ENCODE measurements at regions not wholly inside any gene's neighbourhood (a gene's known extent, or its start where the extent isn't known, plus 50 kb on each side); places are given as distances from the start of the nearest gene placed in this dataset.

DNA sequence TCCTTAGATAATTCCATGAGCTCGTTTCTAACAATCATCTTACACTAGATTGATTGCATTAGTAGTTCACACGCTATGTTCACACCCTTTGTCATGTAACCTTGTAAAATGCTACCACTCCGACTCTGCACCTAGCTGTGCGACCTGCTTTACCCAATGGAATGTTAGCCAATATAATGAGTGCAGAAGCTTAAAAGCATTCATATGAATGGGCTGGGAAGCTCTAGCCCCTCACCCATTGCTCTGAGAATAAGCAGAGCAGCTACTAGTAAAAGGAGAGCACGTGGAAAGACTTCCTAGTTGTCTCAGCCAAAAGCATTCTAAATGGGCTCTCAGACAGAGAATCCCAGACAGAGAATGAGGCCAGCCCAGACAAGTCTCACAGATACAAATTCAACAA lies 410.6 kb upstream of the UBE2E2 start:
- RAD21 ChIA-PET (ENCODE audit: low non-redundant PET in 1 of 2, low total read pairs in 2 of 2, uncharacterized antibody in 2 of 2, unreplicated experiment in 2 of 2), result no interaction called here
- H4K20me1 ChIP-seq (ENCODE audit: insufficient read depth), result no peaks in the 10 kb centered on the region
- H3K4me1 ChIP-seq (ENCODE audit: control insufficient read depth in 1 of 2, insufficient read depth in 2 of 2, low read length in 2 of 2), result no peaks in the 10 kb centered on the region
- H3K79me2 ChIP-seq (ENCODE audit: insufficient read depth, low read length), result no peaks in the 10 kb centered on the region
- no TSS peak for BruUV-seq (replicated peaks)
- H3K27me3 ChIP-seq (ENCODE audit: insufficient read depth, low read length), result no peaks in the 10 kb centered on the region
- H3K4me2 ChIP-seq (ENCODE audit: low read length), result no peak overlapping the region
- TF ChIP-seq SIN3A (IDR thresholded peaks at IDR 0.05; ENCODE audit: low read depth), result no peak
- TF ChIP-seq TCF7L2 (IDR thresholded peaks at IDR 0.05; ENCODE audit: borderline replicate concordance, extremely low read depth, insufficient read depth, insufficient read length), result no peak
- TF ChIP-seq ZNF274 (IDR thresholded peaks at IDR 0.05; ENCODE audit: low read depth, low read length), result no peak
- TF ChIP-seq EGR1 (IDR thresholded peaks at IDR 0.05; ENCODE audit: low read depth), result no peak
- TF ChIP-seq ELF1 (IDR thresholded peaks at IDR 0.05; ENCODE audit: borderline replicate concordance, low read depth), result no peak
- TF ChIP-seq CEBPB (IDR thresholded peaks at IDR 0.05; ENCODE audit: low read depth), result no peak
- CTCF ChIA-PET, result no interaction called here
- POLR2A ChIA-PET, result no interaction called here
- no peak for ATAC-seq
- intact Hi-C loops (cut with micrococcal nuclease), result no loop called here
- no peaks in the 10 kb centered on the region for H3K9me3 ChIP-seq (ENCODE audit: control insufficient read depth in 1 of 2, insufficient read depth in 1 of 2, low read depth in 1 of 2, low read length in 2 of 2)
- DNase-seq (ENCODE audit: low read depth, low spot score), result no peak
- no peak overlapping the region for H2AFZ ChIP-seq (ENCODE audit: low read depth, low read length, poor library complexity, severe bottlenecking)
- no peak overlapping the region for H3K4me3 ChIP-seq (replicated peaks in 1 of 2; ENCODE audit: low read depth in 1 of 2, low read length in 2 of 2)
- no peaks in the 10 kb centered on the region for H3K9me2 ChIP-seq (ENCODE audit: insufficient read depth)
- H3K9ac ChIP-seq (ENCODE audit: low read length), result no peak overlapping the region
- no peaks in the 10 kb centered on the region; a peak in 1 of 4 replicates for H3K36me3 ChIP-seq (ENCODE audit: control insufficient read depth in 1 of 2, insufficient read depth in 2 of 2, low read length in 2 of 2)
- H3K27ac ChIP-seq (ENCODE audit: low read depth, low read length), result no peak overlapping the region

DNA sequence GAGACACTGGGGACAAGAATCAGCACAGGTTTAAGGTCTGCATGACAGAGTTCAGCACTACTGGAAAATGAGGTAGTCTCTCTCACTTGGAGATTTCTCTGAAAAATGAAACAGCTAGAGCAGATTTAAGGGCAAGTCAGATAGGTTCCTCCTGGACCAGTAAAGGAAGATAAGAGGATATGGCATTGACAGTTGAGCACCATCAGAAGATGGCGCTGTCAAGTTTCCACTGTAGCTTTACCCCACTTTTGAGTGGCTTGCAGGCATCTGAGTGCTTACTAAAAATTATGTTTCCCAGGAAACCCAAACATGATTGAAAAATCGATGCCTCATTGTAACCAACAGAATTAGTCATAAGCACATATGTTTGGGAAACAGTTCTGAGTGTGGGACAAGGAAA lies 407.2 kb upstream of the UBE2E2 start:
- no TSS peak for BruUV-seq (replicated peaks)
- RAD21 ChIA-PET (ENCODE audit: low non-redundant PET in 1 of 2, low total read pairs in 2 of 2, uncharacterized antibody in 2 of 2, unreplicated experiment in 2 of 2), result no interaction called here
- intact Hi-C loops (cut with micrococcal nuclease), result no loop called here

More for the DNA sequence above, 407.2 kb upstream of the UBE2E2 start:
- no peaks in the 10 kb centered on the region for H3K79me2 ChIP-seq (ENCODE audit: insufficient read depth, low read length)
- H3K36me3 ChIP-seq (ENCODE audit: control insufficient read depth in 1 of 2, insufficient read depth in 2 of 2, low read length in 2 of 2), result no peaks in the 10 kb centered on the region
- H3K9me2 ChIP-seq (ENCODE audit: insufficient read depth), result no peaks in the 10 kb centered on the region
- TF ChIP-seq, protein P1, sequence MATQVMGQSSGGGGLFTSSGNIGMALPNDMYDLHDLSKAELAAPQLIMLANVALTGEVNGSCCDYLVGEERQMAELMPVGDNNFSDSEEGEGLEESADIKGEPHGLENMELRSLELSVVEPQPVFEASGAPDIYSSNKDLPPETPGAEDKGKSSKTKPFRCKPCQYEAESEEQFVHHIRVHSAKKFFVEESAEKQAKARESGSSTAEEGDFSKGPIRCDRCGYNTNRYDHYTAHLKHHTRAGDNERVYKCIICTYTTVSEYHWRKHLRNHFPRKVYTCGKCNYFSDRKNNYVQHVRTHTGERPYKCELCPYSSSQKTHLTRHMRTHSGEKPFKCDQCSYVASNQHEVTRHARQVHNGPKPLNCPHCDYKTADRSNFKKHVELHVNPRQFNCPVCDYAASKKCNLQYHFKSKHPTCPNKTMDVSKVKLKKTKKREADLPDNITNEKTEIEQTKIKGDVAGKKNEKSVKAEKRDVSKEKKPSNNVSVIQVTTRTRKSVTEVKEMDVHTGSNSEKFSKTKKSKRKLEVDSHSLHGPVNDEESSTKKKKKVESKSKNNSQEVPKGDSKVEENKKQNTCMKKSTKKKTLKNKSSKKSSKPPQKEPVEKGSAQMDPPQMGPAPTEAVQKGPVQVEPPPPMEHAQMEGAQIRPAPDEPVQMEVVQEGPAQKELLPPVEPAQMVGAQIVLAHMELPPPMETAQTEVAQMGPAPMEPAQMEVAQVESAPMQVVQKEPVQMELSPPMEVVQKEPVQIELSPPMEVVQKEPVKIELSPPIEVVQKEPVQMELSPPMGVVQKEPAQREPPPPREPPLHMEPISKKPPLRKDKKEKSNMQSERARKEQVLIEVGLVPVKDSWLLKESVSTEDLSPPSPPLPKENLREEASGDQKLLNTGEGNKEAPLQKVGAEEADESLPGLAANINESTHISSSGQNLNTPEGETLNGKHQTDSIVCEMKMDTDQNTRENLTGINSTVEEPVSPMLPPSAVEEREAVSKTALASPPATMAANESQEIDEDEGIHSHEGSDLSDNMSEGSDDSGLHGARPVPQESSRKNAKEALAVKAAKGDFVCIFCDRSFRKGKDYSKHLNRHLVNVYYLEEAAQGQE (IDR thresholded peaks at IDR 0.05; ENCODE audit: low read depth), result no peak
- POLR2A ChIA-PET, result no interaction called here
- no peak overlapping the region for H3K27ac ChIP-seq (ENCODE audit: low read depth, low read length)
- H2AFZ ChIP-seq (ENCODE audit: low read depth, low read length, poor library complexity, severe bottlenecking), result no peak overlapping the region
- CTCF ChIA-PET, result no interaction called here
- no peaks in the 10 kb centered on the region for H3K4me1 ChIP-seq (ENCODE audit: control insufficient read depth in 1 of 2, insufficient read depth in 2 of 2, low read length in 2 of 2)
- no peak overlapping the region for H3K9ac ChIP-seq (ENCODE audit: low read length)
- no peaks in the 10 kb centered on the region for H4K20me1 ChIP-seq (ENCODE audit: insufficient read depth)
- no peaks in the 10 kb centered on the region for H3K27me3 ChIP-seq (ENCODE audit: insufficient read depth, low read length)
- no peak overlapping the region for H3K4me2 ChIP-seq (ENCODE audit: low read length)
- DNase-seq (ENCODE audit: low read depth, low spot score) (no peak), ATAC-seq (no peak)
- no peak overlapping the region for H3K4me3 ChIP-seq (replicated peaks in 1 of 2; ENCODE audit: low read depth in 1 of 2, low read length in 2 of 2)
- no peaks in the 10 kb centered on the region for H3K9me3 ChIP-seq (ENCODE audit: control insufficient read depth in 1 of 2, insufficient read depth in 1 of 2, low read depth in 1 of 2, low read length in 2 of 2)
